ENCODE measurements at regions not wholly inside any gene's neighbourhood (a gene's known extent, or its start where the extent isn't known, plus 50 kb on each side); places are given as distances from the start of the nearest gene placed in this dataset.
"Not testable (repeated sequence)": the region's sequence is repeated elsewhere in the genome, so short reads cannot be mapped to it uniquely, and the experiment has no call there.

DNA sequence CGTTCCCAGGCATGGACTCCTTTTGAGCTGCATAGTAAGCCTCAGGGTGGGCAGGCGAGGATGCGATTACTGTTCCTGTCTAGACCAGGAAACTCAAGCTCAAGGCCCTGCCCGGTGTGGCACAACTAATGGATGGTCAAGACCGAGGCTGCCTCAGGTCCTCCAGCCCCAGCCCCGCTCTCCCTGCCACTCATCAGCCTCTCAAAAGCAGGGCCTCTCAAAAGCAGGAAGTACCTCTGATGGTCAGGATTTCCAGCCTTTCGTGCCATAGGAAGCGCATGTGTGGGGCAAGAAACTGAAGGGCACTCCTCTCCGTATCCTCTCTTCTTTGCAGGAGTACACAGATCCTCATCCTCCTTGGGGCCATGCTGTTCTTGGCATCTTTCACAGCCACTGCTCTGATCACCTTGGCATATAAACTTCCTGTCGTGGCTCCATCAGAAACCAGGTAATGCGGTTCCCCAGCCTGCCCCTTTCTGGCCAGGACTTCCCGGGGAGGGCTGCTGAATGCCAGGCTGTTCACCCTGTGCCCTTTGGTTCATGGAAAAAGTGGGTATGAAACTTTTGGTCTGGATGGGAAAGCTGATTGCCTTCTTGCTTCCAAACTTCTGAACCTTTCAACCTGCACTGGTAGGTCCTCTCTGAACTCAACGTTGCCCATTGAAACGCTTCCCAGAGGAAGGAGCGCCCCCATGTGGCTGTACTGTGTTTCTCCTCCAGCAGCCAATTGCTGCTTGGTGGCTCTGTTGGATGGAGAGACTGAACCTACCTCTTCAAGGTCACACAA is 82.8 kb upstream of the SEC11C start:
- H3K4me3 ChIP-seq (ENCODE audit: low read depth, low read length): no peak overlapping the region
- peak; percentile 23 for DNase-seq (ENCODE audit: low read depth)

GRCh38 chr18:59057493-59057795 is 82.2 kb upstream of the SEC11C start:
- H3K4me3 ChIP-seq (ENCODE audit: low read depth, low read length): no peak overlapping the region
- DNase-seq (ENCODE audit: low read depth): no peak

- DNase-seq (ENCODE audit: low read depth): peak; percentile 55
- H3K4me3 ChIP-seq (ENCODE audit: low read depth, low read length): no peak overlapping the region
Observed at GRCh38 chr18:59057969-59058368, 81.7 kb upstream of the SEC11C start.

DNA sequence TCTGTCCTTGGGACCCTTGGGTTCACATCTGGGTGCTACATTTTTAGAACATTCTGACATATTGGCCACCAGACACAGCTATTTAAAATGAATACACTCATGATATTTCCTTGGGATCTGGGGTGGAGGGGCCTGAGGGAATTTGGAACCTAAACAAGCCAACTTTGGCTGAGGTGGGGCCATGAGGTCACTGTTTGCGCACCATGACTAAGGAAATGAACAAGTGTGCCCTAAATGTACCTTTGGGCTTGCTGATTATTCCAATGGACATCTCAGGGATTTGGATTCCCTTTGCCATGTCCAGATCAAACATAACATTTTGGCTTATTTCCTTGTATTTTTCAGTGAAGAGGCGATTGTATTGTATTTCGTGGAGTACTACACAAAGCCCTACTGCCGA is 80.5 kb upstream of the SEC11C start:
- no peak for DNase-seq (ENCODE audit: low read depth)
- H3K4me3 ChIP-seq (ENCODE audit: low read depth, low read length): no peak overlapping the region

- H3K4me3 ChIP-seq (ENCODE audit: low read depth, low read length): no peak overlapping the region
- no peak for DNase-seq (ENCODE audit: low read depth)
Observed at GRCh38 chr18:59060551-59060950, 79.1 kb upstream of the SEC11C start.

- H3K4me3 ChIP-seq (ENCODE audit: low read depth, low read length): no peak overlapping the region
- DNase-seq (ENCODE audit: low read depth): no peak
Observed at GRCh38 chr18:59061914-59062642, 77.6 kb upstream of the SEC11C start.

DNA sequence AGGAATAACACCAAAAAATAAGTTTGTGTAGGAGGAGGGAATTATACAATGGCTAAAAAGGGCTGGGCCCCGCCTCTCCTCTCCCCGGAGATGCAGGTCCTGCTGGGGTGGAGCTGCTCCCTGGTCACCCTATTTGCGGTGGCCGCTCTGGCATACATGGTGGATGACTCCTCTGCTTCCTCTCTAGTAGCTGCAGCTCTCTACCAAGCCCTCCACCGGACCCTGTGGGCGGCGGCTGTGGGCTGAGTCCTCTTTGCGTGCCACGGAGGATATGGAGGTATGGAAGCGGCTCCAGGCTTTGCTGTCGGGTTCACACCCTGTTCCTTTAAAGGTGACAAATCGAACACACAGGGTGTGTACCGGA is 77.1 kb upstream of the SEC11C start:
- H3K4me3 ChIP-seq (ENCODE audit: low read depth, low read length): no peak overlapping the region
- DNase-seq (ENCODE audit: low read depth): no peak

DNA sequence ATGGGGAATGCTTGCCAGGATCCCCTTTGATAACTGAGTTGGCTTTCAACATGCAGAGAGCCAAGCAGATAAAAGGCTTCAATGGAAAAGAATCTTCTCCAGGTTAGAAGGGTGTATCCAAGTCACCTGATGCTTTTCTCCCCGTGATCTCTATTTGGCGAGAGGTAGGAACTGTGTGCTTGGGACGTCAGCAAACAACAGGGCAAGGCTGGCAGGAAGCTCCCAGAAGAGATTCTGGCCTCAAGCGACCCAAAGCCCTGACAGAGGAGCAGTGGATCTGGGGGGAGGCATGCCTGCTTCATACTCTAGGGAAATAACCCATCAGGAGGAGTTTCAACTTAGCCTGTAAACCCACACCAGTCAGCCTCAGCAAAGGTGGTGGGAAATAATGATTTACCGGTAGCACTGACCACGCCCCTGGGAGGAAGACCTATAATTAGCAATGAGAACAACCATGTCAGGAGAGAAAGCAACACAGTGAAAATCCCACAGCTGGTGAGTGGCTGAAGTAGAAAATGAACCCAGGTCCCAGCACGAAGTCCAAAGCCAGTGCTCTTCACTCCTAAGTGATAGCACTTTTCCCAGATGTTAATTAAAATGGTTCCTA is 76.3 kb upstream of the SEC11C start:
- no peak overlapping the region for H3K4me3 ChIP-seq (ENCODE audit: low read depth, low read length)
- DNase-seq (ENCODE audit: low read depth): no peak

GRCh38 chr18:59063912-59064311 is 75.8 kb upstream of the SEC11C start:
- no peak overlapping the region for H3K4me3 ChIP-seq (ENCODE audit: low read depth, low read length)
- no peak for DNase-seq (ENCODE audit: low read depth)

DNA sequence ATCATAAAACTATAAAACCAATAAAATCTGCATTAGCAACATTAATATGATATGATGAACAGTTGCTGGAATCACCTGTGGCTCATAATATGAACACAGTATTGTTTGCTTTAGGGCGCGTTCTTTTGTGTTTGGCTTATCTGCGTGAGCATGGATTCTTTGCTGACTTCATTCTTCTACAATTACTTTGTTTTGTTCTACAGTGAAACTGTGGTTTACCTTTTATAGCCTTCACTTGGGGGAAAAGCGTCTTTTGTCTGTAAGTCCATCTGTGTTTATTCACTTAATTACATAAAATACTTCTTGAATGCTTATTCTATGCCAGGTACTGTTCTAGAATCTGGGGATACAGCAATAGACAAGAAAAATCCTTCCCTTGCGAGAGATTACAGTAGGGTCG is 74.0 kb upstream of the SEC11C start:
- H3K4me3 ChIP-seq (ENCODE audit: low read depth, low read length): no peak overlapping the region
- DNase-seq (ENCODE audit: low read depth): no peak

GRCh38 chr18:59067873-59068272 is 71.8 kb upstream of the SEC11C start:
- no peak overlapping the region for H3K4me3 ChIP-seq (ENCODE audit: low read depth, low read length)
- DNase-seq (ENCODE audit: low read depth): no peak

DNA sequence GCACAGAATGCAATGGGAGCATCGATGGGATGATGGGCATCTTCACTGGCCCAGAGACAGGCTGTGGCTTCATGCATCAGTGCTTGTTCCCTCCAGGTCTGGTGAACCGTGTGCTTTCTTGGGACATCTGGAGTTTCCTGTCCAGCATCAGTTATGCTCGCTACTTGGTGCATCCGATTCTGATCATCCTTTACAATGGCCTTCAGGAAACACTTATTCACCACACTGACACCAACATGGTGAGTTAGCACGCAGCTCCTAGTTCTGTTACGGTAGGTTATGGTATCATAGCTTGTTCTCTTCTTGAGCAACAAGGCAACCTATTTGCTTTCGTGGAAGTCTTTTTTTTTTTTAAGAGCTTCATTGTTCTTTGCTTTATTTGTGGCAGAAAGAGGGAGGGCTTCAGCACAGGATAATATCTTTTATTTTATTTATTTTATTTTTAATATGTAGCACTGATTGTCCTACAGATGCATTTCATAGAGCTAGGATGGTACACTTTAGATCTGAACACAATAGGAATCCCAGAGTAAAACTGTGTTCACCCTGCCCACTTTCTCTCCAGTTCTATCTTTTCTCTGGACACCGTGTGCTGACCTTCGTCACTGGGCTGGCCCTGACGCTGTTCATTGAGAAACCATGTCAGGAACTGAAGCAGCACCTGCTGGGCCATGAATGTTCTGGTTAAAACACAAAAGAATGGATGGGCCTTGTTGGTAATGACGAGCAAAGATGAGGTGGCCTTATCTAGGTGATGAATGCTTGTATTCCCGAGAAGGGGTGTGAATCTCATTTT is 71.2 kb upstream of the SEC11C start:
- no peak overlapping the region for H3K4me3 ChIP-seq (ENCODE audit: low read depth, low read length)
- no peak for DNase-seq (ENCODE audit: low read depth)

- DNase-seq (ENCODE audit: low read depth): peak; percentile 25
- H3K4me3 ChIP-seq (ENCODE audit: low read depth, low read length): no peak overlapping the region
Observed at GRCh38 chr18:59070181-59070912, 69.3 kb upstream of the SEC11C start.

- DNase-seq (ENCODE audit: low read depth): no peak
- no peak overlapping the region for H3K4me3 ChIP-seq (ENCODE audit: low read depth, low read length)
Observed at GRCh38 chr18:59072727-59073421, 66.8 kb upstream of the SEC11C start.

DNA sequence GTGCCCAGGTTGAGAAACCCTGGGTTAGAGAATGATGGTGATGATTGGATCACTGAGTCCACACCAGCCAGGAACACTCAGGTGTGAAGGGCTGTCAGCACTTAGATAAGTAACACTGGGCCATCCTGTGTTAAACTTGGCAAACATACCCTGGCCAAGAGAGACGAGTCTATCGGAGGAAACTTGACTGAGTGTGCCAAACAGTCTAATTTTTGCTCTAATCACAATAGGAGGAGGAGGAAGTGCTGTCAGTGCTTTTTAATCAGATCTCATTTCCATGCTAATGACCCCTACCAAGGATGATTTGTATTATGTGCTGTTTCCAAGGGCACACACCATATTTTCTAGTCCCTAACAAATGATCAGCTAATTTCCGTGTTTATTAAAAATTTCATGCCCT is 63.8 kb upstream of the SEC11C start:
- no peak for DNase-seq (ENCODE audit: low read depth)

DNA sequence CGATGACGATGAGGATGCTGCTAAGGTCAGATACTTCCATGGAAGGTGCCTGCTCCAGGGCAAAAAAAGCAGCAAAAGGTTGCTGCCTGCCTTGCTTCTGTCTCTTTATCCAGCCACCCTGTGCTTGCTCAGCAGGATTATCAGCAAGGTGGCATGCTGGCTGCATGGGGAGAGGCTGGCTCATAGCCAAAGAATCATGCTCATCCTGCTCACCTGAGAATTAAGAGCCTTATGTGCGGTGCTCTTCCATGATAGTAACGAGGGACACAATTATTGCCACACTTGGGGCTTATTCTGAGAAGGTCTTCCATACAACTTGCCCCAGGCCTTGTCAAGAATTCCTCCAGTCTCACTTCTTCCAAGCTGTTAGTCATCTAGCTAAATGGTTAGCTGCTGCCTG is 60.4 kb upstream of the SEC11C start:
- no peak for DNase-seq (ENCODE audit: low read depth)
- H3K4me3 ChIP-seq (ENCODE audit: low read depth, low read length): no peak overlapping the region

More for the DNA sequence above, 63.8 kb upstream of the SEC11C start:
- H3K4me3 ChIP-seq (ENCODE audit: low read depth, low read length): no peak overlapping the region

DNA sequence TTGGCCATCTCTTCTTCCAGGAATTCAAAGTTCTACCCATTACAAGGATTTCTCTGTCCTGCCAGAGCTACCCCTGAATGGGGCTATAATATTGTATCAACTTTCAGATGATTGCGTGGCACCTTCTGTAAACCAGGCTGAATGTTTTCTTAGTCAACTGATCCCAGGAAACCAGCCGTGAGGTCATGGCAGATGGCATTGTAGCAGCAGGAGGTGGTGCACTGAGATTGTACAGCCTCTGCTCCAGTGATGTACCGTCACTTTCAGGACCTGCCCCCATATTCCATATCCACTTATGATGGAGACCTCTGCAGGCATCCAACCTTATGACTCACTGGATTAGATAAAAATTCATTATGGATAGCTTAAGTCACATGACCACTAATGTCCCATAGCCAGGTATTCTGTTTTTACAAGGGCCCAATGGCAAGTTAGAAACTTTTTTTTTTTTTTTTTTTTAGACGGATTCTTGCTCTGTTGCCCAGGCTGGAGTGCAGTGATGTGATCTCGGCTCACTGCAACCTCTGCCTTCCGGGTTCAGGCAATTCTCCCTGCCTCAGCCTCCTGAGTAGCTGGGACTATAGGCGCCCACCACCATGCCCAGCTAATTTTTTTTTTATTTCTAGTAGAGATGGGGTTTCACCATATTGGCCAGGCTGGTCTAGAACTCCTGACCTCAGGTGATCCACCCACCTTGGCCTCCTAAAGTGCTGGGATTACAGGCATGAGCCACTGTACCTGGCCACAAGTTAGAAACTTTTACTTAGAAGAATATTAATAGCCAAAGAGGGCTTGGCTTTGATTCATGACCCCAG is 59.8 kb upstream of the SEC11C start:
- not testable (repeated sequence) for H3K4me3 ChIP-seq (ENCODE audit: low read depth, low read length); DNase-seq (ENCODE audit: low read depth)

GRCh38 chr18:59083136-59083818 is 56.4 kb upstream of the SEC11C start:
- DNase-seq (ENCODE audit: low read depth): no peak
- no peak overlapping the region for H3K4me3 ChIP-seq (ENCODE audit: low read depth, low read length)

All from skeletal muscle cell (primary cell).